H1 (cell line): ENCODE measurements at regions not wholly inside any gene's neighbourhood (a gene's known extent, or its start where the extent isn't known, plus 50 kb on each side); places are given as distances from the start of the nearest gene placed in this dataset.

ENCODE experiments used
- HDAC2 ChIP-seq, 2 experiments: fragments of 300-600 bp in 1 of 2; sonication (generic) in 1 of 2; IDR thresholded peaks; 2 replicates each; pipeline ENCODE4 v1.6.1; 2011 to 2012; ENCODE audit warnings: low read depth in 2 of 2, low read length in 2 of 2, mild to moderate bottlenecking in 2 of 2, moderate library complexity in 2 of 2, borderline replicate concordance in 1 of 2, inconsistent platforms in 1 of 2
- MAFK ChIP-seq: IDR thresholded peaks from 2 replicates; pipeline ENCODE4 v1.6.1; 2012; ENCODE audit warnings: low read depth, mild to moderate bottlenecking, improper control_type of control experiment, low read length
- SRF ChIP-seq: IDR thresholded peaks from 2 replicates; pipeline ENCODE4 v1.6.1; 2011; ENCODE audit warnings: mild to moderate bottlenecking, low read depth, low read length, moderate library complexity

DNA sequence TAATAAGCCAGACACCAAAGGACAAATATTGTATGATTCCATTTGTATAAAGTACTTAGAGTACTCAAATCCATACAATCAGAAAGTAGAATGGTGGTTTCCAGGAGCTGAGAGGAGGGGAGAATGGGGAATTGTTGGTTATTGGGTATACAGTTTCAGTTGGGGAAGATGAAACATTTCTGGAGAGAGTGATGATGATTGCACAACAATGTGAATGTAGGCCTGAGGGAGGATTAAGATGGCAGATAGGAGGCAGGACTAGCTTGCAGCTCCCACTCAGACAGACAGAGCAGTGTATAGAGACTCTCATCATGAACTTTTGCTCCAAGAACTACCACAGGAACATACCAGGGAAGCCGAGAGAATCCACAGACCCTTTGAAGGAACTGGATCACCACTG is 75.7 kb upstream of the PAK3 start (continued):
- TF ChIP-seq MAFK = no peak
- TF ChIP-seq HDAC2 (IDR thresholded peaks at IDR 0.05; ENCODE audit: borderline replicate concordance in 1 of 2, low read depth in 2 of 2, low read length in 2 of 2) = no peak
- TF ChIP-seq SRF = no peak
- TF ChIP-seq, all 59 proteins: peak for 0
